ENCODE measurements at regions not wholly inside any gene's neighbourhood (a gene's known extent, or its start where the extent isn't known, plus 50 kb on each side); places are given as distances from the start of the nearest gene placed in this dataset.

- TF ChIP-seq POLR2A (IDR thresholded peaks at IDR 0.05; ENCODE audit: low read depth, low read length) (no peak), POLR2AphosphoS5 (IDR thresholded peaks at IDR 0.05; ENCODE audit: low read depth, low read length) (no peak)
These were observed 294.8 kb upstream of the CHRM3 start for GRCh38 chr1:239091537-239091936.

All from GM12891 (cell line).